GM18951 (cell line): ENCODE measurements at regions not wholly inside any gene's neighbourhood (a gene's known extent, or its start where the extent isn't known, plus 50 kb on each side); places are given as distances from the start of the nearest gene placed in this dataset.

ENCODE experiments used
- POLR2A ChIP-seq: IDR thresholded peaks from 4 replicates; pipeline ENCODE4 v1.6.1; 2011; ENCODE audit warnings: mild to moderate bottlenecking; ENCODE audit not compliant: insufficient read length, insufficient read depth; ENCODE audit errors: extremely low read depth
- in situ Hi-C: fragments of 300-500 bp; cut with MboI; formaldehyde crosslinking; loops from one replicate; pipeline ENCODE4 v1.12.0; 2022; ENCODE audit warnings: low sequenced_read_pairs, mixed read lengths, inconsistent platforms; ENCODE audit not compliant: unreplicated experiment

GRCh38 chr11:123378096-123378495 lies 52.0 kb upstream of the GRAMD1B start:
- TF ChIP-seq POLR2A = no peak
- in situ Hi-C loops = no loop called here

GRCh38 chr11:123377355-123377754 lies 52.7 kb upstream of the GRAMD1B start:
- in situ Hi-C loops = no loop called here
- TF ChIP-seq POLR2A = no peak

GRCh38 chr11:123375832-123376231 lies 54.2 kb upstream of the GRAMD1B start:
- no peak for TF ChIP-seq POLR2A
- in situ Hi-C loops = no loop called here

GRCh38 chr11:123374622-123374968 lies 55.5 kb upstream of the GRAMD1B start:
- no peak for TF ChIP-seq POLR2A

GRCh38 chr11:123373754-123374621 lies 56.1 kb upstream of the GRAMD1B start:
- in situ Hi-C loops = no loop called here
- TF ChIP-seq POLR2A = no peak

More at GRCh38 chr11:123374622-123374968, 55.5 kb upstream of the GRAMD1B start:
- in situ Hi-C loops = no loop called here

- in situ Hi-C loops = no loop called here
- no peak for TF ChIP-seq POLR2A
These were observed 58.4 kb upstream of the GRAMD1B start for GRCh38 chr11:123371506-123372297.

GRCh38 chr11:123366924-123367323 lies 63.1 kb upstream of the GRAMD1B start:
- in situ Hi-C loops = no loop called here
- no peak for TF ChIP-seq POLR2A

- TF ChIP-seq POLR2A = no peak
- in situ Hi-C loops = no loop called here
These were observed 64.1 kb upstream of the GRAMD1B start for GRCh38 chr11:123365955-123366354.

GRCh38 chr11:123364080-123364479 lies 66.0 kb upstream of the GRAMD1B start:
- no peak for TF ChIP-seq POLR2A

GRCh38 chr11:123363556-123363955 lies 66.5 kb upstream of the GRAMD1B start:
- TF ChIP-seq POLR2A = no peak
- in situ Hi-C loops = no loop called here

More at GRCh38 chr11:123364080-123364479, 66.0 kb upstream of the GRAMD1B start:
- in situ Hi-C loops = no loop called here

GRCh38 chr11:123362941-123363340 lies 67.1 kb upstream of the GRAMD1B start:
- in situ Hi-C loops = no loop called here
- no peak for TF ChIP-seq POLR2A

- in situ Hi-C loops = no loop called here
These were observed 67.9 kb upstream of the GRAMD1B start for GRCh38 chr11:123362186-123362585.

GRCh38 chr11:123361110-123361509 lies 69.0 kb upstream of the GRAMD1B start:
- in situ Hi-C loops = no loop called here
- TF ChIP-seq POLR2A = no peak

More at GRCh38 chr11:123362186-123362585, 67.9 kb upstream of the GRAMD1B start:
- TF ChIP-seq POLR2A = no peak
